A673 (cell line): ENCODE measurements at regions not wholly inside any gene's neighbourhood (a gene's known extent, or its start where the extent isn't known, plus 50 kb on each side); places are given as distances from the start of the nearest gene placed in this dataset.

Experiments
- BruUV-seq: library from RNA; stranded (reverse); fragments of 400-500 nt; replicated peaks from 2 replicates; lab custom pipeline; 2021; lab: Mats Ljungman, UMichigan
- CTCF ChIA-PET: fragments of 300-600 bp; sonication (Branson Sonifier 250); formaldehyde crosslinking; loops from one replicate; lab custom pipeline; 2022; ENCODE audit warnings: antibody characterized with exemption; lab: Charles Lee
- POLR2A ChIA-PET: fragments of 300-600 bp; sonication (Branson Sonifier 250); formaldehyde crosslinking; loops from one replicate; lab custom pipeline; 2022; ENCODE audit warnings: antibody characterized with exemption; ENCODE audit not compliant: low non-redundant PET; lab: Charles Lee
- DNase-seq: peaks from one replicate; pipeline ENCODE4 v3.0.0-alpha.2; 2015; ENCODE audit warnings: low spot score
- H3K27ac ChIP-seq: fragments of 200-600 bp; sonication (generic); 2 replicates; pipeline ENCODE4 v1.5.1; 2016; ENCODE audit warnings: mixed run types, low read depth, mild to moderate bottlenecking, mixed read lengths, antibody characterized with exemption, low read length; ENCODE audit not compliant: poor library complexity, severe bottlenecking
- H3K27me3 ChIP-seq: fragments of 200-600 bp; sonication (generic); replicated peaks from 2 replicates; pipeline ENCODE4 v1.6.1; 2017; ENCODE audit warnings: mixed run types, low read depth, mild to moderate bottlenecking, mixed read lengths, antibody characterized with exemption, low read length; ENCODE audit not compliant: insufficient read depth, poor library complexity
- H3K36me3 ChIP-seq: fragments of 200-600 bp; sonication (generic); 2 replicates; pipeline ENCODE4 v1.6.1; 2016; ENCODE audit warnings: mixed run types, mild to moderate bottlenecking, mixed read lengths, antibody characterized with exemption, low read length; ENCODE audit not compliant: insufficient read depth, poor library complexity, severe bottlenecking
- H3K4me1 ChIP-seq: fragments of 200-600 bp; sonication (generic); 2 replicates; pipeline ENCODE4 v1.6.1; 2017; ENCODE audit warnings: mixed run types, mild to moderate bottlenecking, mixed read lengths, antibody characterized with exemption, low read length; ENCODE audit not compliant: insufficient read depth, poor library complexity, severe bottlenecking
- H3K4me3 ChIP-seq: fragments of 200-600 bp; sonication (generic); 2 replicates; pipeline ENCODE4 v1.5.1; 2016; ENCODE audit warnings: low read depth, mixed run types, mild to moderate bottlenecking, mixed read lengths, low read length; ENCODE audit not compliant: poor library complexity, severe bottlenecking
- H3K9me3 ChIP-seq: fragments of 200-600 bp; sonication (generic); 2 replicates; pipeline ENCODE4 v1.6.1; 2016; ENCODE audit warnings: mixed run types, low read depth, mild to moderate bottlenecking, mixed read lengths, antibody characterized with exemption, low read length; ENCODE audit not compliant: poor library complexity, severe bottlenecking
- CTCF ChIP-seq: fragments of 300-800, 200-600 bp; sonication (generic); conservative IDR thresholded peaks from 2 replicates; pipeline ENCODE4 v1.5.1; 2017; ENCODE audit warnings: low read depth, mild to moderate bottlenecking, antibody characterized with exemption, low read length, moderate library complexity, mixed read lengths
- EZH2 ChIP-seq: fragments of 200-600 bp; sonication (generic); IDR thresholded peaks from 2 replicates; pipeline ENCODE4 v1.6.1; 2017; ENCODE audit warnings: borderline replicate concordance, low read depth, mild to moderate bottlenecking, mixed read lengths, antibody characterized with exemption, low read length; ENCODE audit not compliant: poor library complexity, severe bottlenecking
- intact Hi-C: fragments of 100-400 bp; cut with micrococcal nuclease; formaldehyde crosslinking; loops from one replicate; pipeline ENCODE4 v1.10.0; 2022; ENCODE audit not compliant: unreplicated experiment

GRCh38 chr15:69591905-69592508 is 139.4 kb downstream of the RPLP1 start:
- ChIA-PET CTCF (no interaction called here), POLR2A (interaction anchor here (0.7 kb wide), 1 partner anchor 91 kb away, joined by 4 read pairs; no protein-coding TSS in a partner anchor)
- H3K4me1 ChIP-seq: no peaks in the 10 kb centered on the region
- intact Hi-C loops: loop anchor here (5.0 kb wide), 1 partner anchor 45 kb away; no protein-coding TSS in a partner anchor
- no peak overlapping the region for H3K27ac ChIP-seq
- no TSS peak for BruUV-seq
- TF ChIP-seq EZH2 (no peak), CTCF (no peak)
- no peaks in the 10 kb centered on the region for H3K9me3 ChIP-seq
- H3K36me3 ChIP-seq: no peaks in the 10 kb centered on the region
- DNase-seq: no peak
- H3K4me3 ChIP-seq: no peak overlapping the region
- no peaks in the 10 kb centered on the region for H3K27me3 ChIP-seq

GRCh38 chr15:69592954-69593353 is 140.3 kb downstream of the RPLP1 start:
- no peaks in the 10 kb centered on the region for H3K9me3 ChIP-seq
- H3K36me3 ChIP-seq: no peaks in the 10 kb centered on the region
- H3K27ac ChIP-seq: no peak overlapping the region
- H3K4me3 ChIP-seq: no peak overlapping the region
- intact Hi-C loops: loop anchor here (5.0 kb wide), 1 partner anchor 44 kb away; no protein-coding TSS in a partner anchor
- ChIA-PET CTCF (no interaction called here), POLR2A (no interaction called here)
- DNase-seq: no peak
- no peaks in the 10 kb centered on the region for H3K4me1 ChIP-seq
- TF ChIP-seq EZH2 (no peak), CTCF (no peak)
- H3K27me3 ChIP-seq: peaks cover 4% of the 10 kb centered on the region
- no TSS peak for BruUV-seq

DNA sequence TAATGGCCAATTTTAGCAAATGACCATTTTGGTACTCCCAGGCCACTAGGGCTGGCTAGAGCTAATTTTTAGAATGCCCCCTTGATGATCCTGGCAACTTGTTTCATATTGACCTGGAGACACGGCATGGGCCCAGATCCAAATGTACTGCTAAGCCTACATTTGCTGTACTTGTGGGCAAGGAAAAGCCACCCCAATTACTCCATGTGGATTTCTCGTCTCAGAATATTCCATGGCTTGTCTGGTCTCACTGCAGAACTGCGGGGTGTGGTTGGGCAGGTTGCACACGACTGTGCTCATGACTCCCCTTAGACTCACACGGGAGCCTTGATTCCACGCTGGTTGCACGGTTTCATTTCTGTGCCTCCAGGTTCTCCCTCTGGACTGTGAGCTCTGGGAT is 140.9 kb downstream of the RPLP1 start:
- POLR2A ChIA-PET: no interaction called here
- Histone ChIP-seq H3K27me3 (peaks cover 4% of the 10 kb centered on the region), H3K9me3 (no peaks in the 10 kb centered on the region), H3K36me3 (no peaks in the 10 kb centered on the region), H3K4me3 (no peak overlapping the region), H3K27ac (no peak overlapping the region), H3K4me1 (no peaks in the 10 kb centered on the region)
- no TSS peak for BruUV-seq
- CTCF ChIA-PET: no interaction called here
- intact Hi-C loops: loop anchor here (5.0 kb wide), 1 partner anchor 44 kb away; no protein-coding TSS in a partner anchor
- no peak for DNase-seq
- TF ChIP-seq EZH2 (no peak), CTCF (no peak)
